CD14-positive monocyte (primary cell): ENCODE measurements at regions not wholly inside any gene's neighbourhood (a gene's known extent, or its start where the extent isn't known, plus 50 kb on each side); places are given as distances from the start of the nearest gene placed in this dataset.
A peak's percentile ranks its signal among the peaks of the same experiment; 100 is the strongest.
"Not testable (repeated sequence)": the region's sequence is repeated elsewhere in the genome, so short reads cannot be mapped to it uniquely, and the experiment has no call there.

Experiments used
- DNase-seq, 3 donors: peaks; one replicate each; pipeline ENCODE4 v3.0.0-alpha.2; 2011 to 2022
- H2AFZ ChIP-seq: 2 replicates; pipeline ENCODE4 v1.6.0; 2012; ENCODE audit warnings: mild to moderate bottlenecking, low read depth, low read length, inconsistent platforms; ENCODE audit not compliant: insufficient read depth, poor library complexity, severe bottlenecking
- H3K27ac ChIP-seq, 2 donors: 1 replicate in 1 of 2; 2 replicates in 1 of 2; pipeline ENCODE4 v1.5.1; 2012 to 2013; ENCODE audit warnings: low read length in 2 of 2, control low read depth in 1 of 2, inconsistent platforms in 1 of 2, low read depth in 1 of 2, mild to moderate bottlenecking in 1 of 2
- H3K27me3 ChIP-seq, 2 donors: one replicate each; pipeline versions ENCODE4 v1.6.0 to v1.6.1; 2011 to 2013; ENCODE audit warnings: low read length in 2 of 2; ENCODE audit not compliant: control insufficient read depth in 2 of 2, insufficient read depth in 2 of 2
- H3K36me3 ChIP-seq, 2 donors: replicated peaks in 1 of 2; 1 replicate in 1 of 2; 2 replicates in 1 of 2; pipeline versions ENCODE4 v1.5.1 to v1.6.1; 2012 to 2013; ENCODE audit warnings: low read length in 2 of 2, control low read depth in 1 of 2, inconsistent platforms in 1 of 2, mild to moderate bottlenecking in 1 of 2; ENCODE audit not compliant: insufficient read depth in 2 of 2, control insufficient read depth in 1 of 2
- H3K4me1 ChIP-seq, 2 donors: 1 replicate in 1 of 2; 2 replicates in 1 of 2; pipeline versions ENCODE4 v1.5.1 to v1.6.1; 2012 to 2013; ENCODE audit warnings: low read length in 2 of 2, control low read depth in 1 of 2, inconsistent platforms in 1 of 2, mild to moderate bottlenecking in 1 of 2, moderate library complexity in 1 of 2; ENCODE audit not compliant: insufficient read depth in 2 of 2, control insufficient read depth in 1 of 2
- H3K4me2 ChIP-seq: replicated peaks from 2 replicates; pipeline ENCODE3; 2012; ENCODE audit warnings: low read length, moderate library complexity, mild to moderate bottlenecking; ENCODE audit not compliant: poor library complexity, severe bottlenecking; ENCODE audit errors: extremely low read depth
- H3K4me3 ChIP-seq, 3 experiments: fragments of 200-600 bp in 1 of 3; sonication (generic) in 1 of 3; replicated peaks in 1 of 3; 1 replicate in 2 of 3; 2 replicates in 1 of 3; pipeline ENCODE4 v1.5.1; 2011 to 2013; ENCODE audit warnings: low read length in 3 of 3, mild to moderate bottlenecking in 3 of 3, control low read depth in 2 of 3, low read depth in 2 of 3, inconsistent platforms in 1 of 3, moderate library complexity in 1 of 3
- H3K79me2 ChIP-seq: 2 replicates; pipeline ENCODE4 v1.6.0; 2012; ENCODE audit warnings: mild to moderate bottlenecking, control low read depth, inconsistent platforms, low read length, moderate library complexity; ENCODE audit not compliant: insufficient read depth
- H3K9ac ChIP-seq: 2 replicates; pipeline ENCODE4 v1.6.0; 2017; ENCODE audit warnings: low read length, mild to moderate bottlenecking; ENCODE audit not compliant: insufficient read depth, poor library complexity, severe bottlenecking
- H3K9me3 ChIP-seq, 2 donors: replicated peaks in 1 of 2; 1 replicate in 1 of 2; 2 replicates in 1 of 2; pipeline versions ENCODE4 v1.5.1 to v1.6.1; 2012 to 2013; ENCODE audit warnings: low read length in 2 of 2, control low read depth in 1 of 2; ENCODE audit not compliant: control insufficient read depth in 1 of 2, insufficient read depth in 1 of 2
- H4K20me1 ChIP-seq: 2 replicates; pipeline ENCODE4 v1.6.0; 2012; ENCODE audit warnings: mild to moderate bottlenecking, low read length, control low read depth, moderate library complexity; ENCODE audit not compliant: insufficient read depth
- H3K27ac Mint-ChIP-seq, 7 donors: one replicate each; pipeline ENCODE4 v1.8.0; 2020; ENCODE audit warnings: mild to moderate bottlenecking in 7 of 7, mixed read lengths in 7 of 7, moderate library complexity in 6 of 7, inconsistent platforms in 2 of 7
- H3K27me3 Mint-ChIP-seq, 3 donors: one replicate each; pipeline ENCODE4 v1.8.0; 2021 to 2022; ENCODE audit warnings: low read depth in 3 of 3, mild to moderate bottlenecking in 3 of 3, mixed read lengths in 3 of 3, moderate library complexity in 3 of 3, inconsistent platforms in 1 of 3
- H3K36me3 Mint-ChIP-seq, 2 donors: one replicate each; pipeline ENCODE4 v1.8.0; 2020; ENCODE audit warnings: mixed read lengths in 2 of 2, inconsistent platforms in 1 of 2, mild to moderate bottlenecking in 1 of 2
- H3K4me1 Mint-ChIP-seq: one replicate; pipeline ENCODE4 v1.8.0; 2020; ENCODE audit warnings: mild to moderate bottlenecking, mixed read lengths
- H3K4me3 Mint-ChIP-seq, 2 donors: one replicate each; pipeline ENCODE4 v1.8.0; 2020; ENCODE audit warnings: mild to moderate bottlenecking in 2 of 2, mixed read lengths in 2 of 2, moderate library complexity in 1 of 2
- H3K9me3 Mint-ChIP-seq, 7 donors: one replicate each; pipeline ENCODE4 v1.8.0; 2020 to 2022; ENCODE audit warnings: mixed read lengths in 7 of 7, mild to moderate bottlenecking in 6 of 7, moderate library complexity in 6 of 7, inconsistent platforms in 2 of 7
- CTCF ChIP-seq: fragments of 200-600 bp; IDR thresholded peaks from one replicate; pipeline ENCODE4 v1.8.0; 2022; ENCODE audit warnings: antibody characterized with exemption, mild to moderate bottlenecking
- WGBS: methylation state at CpG from one replicate; pipeline ENCODE4 v1.1.5; 2013; ENCODE audit warnings: missing lambda C conversion rate; ENCODE audit not compliant: insufficient coverage; 5-methylcytosine and 5-hydroxymethylcytosine counted together
- intact Hi-C, 2 donors: fragments of 100-400 bp; cut with micrococcal nuclease; formaldehyde crosslinking; loops; one replicate each; pipeline versions ENCODE4 v1.15.0 to v1.15.1; 2023

- Histone ChIP-seq H3K9me3 (peaks cover 0 to 29% of the 10 kb centered on the region in 2 donors), H3K79me2 (no peaks in the 10 kb centered on the region), H3K9ac (no peak overlapping the region), H3K4me3 (no peak overlapping the region), H3K36me3 (no peaks in the 10 kb centered on the region), H2AFZ (no peak overlapping the region), H3K4me2 (no peak overlapping the region), H4K20me1 (no peaks in the 10 kb centered on the region), H3K27ac (no peak overlapping the region), H3K27me3 (no peaks in the 10 kb centered on the region), H3K4me1 (no peaks in the 10 kb centered on the region)
- intact Hi-C loops, result no loop called here
- no peaks in the 10 kb centered on the region for H3K36me3 Mint-ChIP-seq
- no peak for TF ChIP-seq CTCF
- WGBS, result 100% methylated on average over 1 of the region's 4 CpGs
- DNase-seq, result no peak
- no peak overlapping the region for H3K4me3 Mint-ChIP-seq
- H3K27me3 Mint-ChIP-seq, result no peaks in the 10 kb centered on the region
- H3K9me3 Mint-ChIP-seq, result peaks cover 0 to 5% (median 3%) of the 10 kb centered on the region in 7 donors
- no peak overlapping the region for H3K27ac Mint-ChIP-seq
- H3K4me1 Mint-ChIP-seq, result no peaks in the 10 kb centered on the region
These were observed 388.2 kb downstream of the PRDM9 start for GRCh38 chr5:23895614-23896013.

GRCh38 chr5:23930985-23931384 lies 423.6 kb downstream of the PRDM9 start:
- H4K20me1 ChIP-seq, result no peaks in the 10 kb centered on the region
- no peaks in the 10 kb centered on the region for H3K4me1 ChIP-seq
- H3K9ac ChIP-seq, result no peak overlapping the region
- Mint-ChIP-seq H3K27me3 (no peaks in the 10 kb centered on the region), H3K4me3 (no peak overlapping the region), H3K9me3 (peaks cover 0 to 6% (median 3%) of the 10 kb centered on the region in 7 donors), H3K36me3 (no peaks in the 10 kb centered on the region), H3K4me1 (no peaks in the 10 kb centered on the region), H3K27ac (no peak overlapping the region)
- H3K4me2 ChIP-seq, result no peak overlapping the region
- no peak overlapping the region for H2AFZ ChIP-seq
- no peak for TF ChIP-seq CTCF
- no peaks in the 10 kb centered on the region for H3K79me2 ChIP-seq
- H3K9me3 ChIP-seq, result peaks cover 8% of the 10 kb centered on the region in 2 donors
- no CpG with 5 or more reads among the region's 3 CpGs for WGBS
- intact Hi-C loops, result no loop called here
- no peaks in the 10 kb centered on the region for H3K36me3 ChIP-seq
- H3K27me3 ChIP-seq, result no peaks in the 10 kb centered on the region
- no peak overlapping the region for H3K4me3 ChIP-seq
- no peak for DNase-seq
- H3K27ac ChIP-seq, result no peak overlapping the region

- H4K20me1 ChIP-seq, H3K27ac Mint-ChIP-seq, H3K36me3 ChIP-seq, H3K4me1 Mint-ChIP-seq, H3K9ac ChIP-seq, H3K4me1 ChIP-seq, H3K27me3 ChIP-seq, H3K27me3 Mint-ChIP-seq, intact Hi-C loops, H3K9me3 ChIP-seq, H3K36me3 Mint-ChIP-seq, H3K79me2 ChIP-seq, H3K4me2 ChIP-seq, H3K27ac ChIP-seq, H2AFZ ChIP-seq: not testable (repeated sequence)
- peaks cover 2 to 20% (median 12%) of the 10 kb centered on the region in 7 donors for H3K9me3 Mint-ChIP-seq
- H3K4me3 ChIP-seq, result peak overlapping the region in 2 of 3 experiments; percentile 4 to 11
- 89% methylated on average over 41 of the region's 47 CpGs for WGBS
- DNase-seq, result peak in 1 of 3 donors; percentile 7
- peak overlapping the region in 1 of 2 donors; percentile 9 for H3K4me3 Mint-ChIP-seq
These were observed 444.0 kb downstream of the PRDM9 start for GRCh38 chr5:23951261-23951928.
